Liver (tissue), 8 donors: ENCODE measurements at regions not wholly inside any gene's neighbourhood (a gene's known extent, or its start where the extent isn't known, plus 50 kb on each side); places are given as distances from the start of the nearest gene placed in this dataset.

Experiments
- DNase-seq: peaks from one replicate; pipeline ENCODE4 v3.0.0-alpha.2; 2017; ENCODE audit warnings: low spot score
- H3K27ac ChIP-seq, 2 donors: one replicate each; pipeline ENCODE4 v1.7.0; 2013; ENCODE audit warnings: inconsistent platforms in 2 of 2, low read length in 2 of 2, control low read depth in 1 of 2, low read depth in 1 of 2, mild to moderate bottlenecking in 1 of 2
- H3K27me3 ChIP-seq, 4 donors: one replicate each; pipeline versions ENCODE4 v1.6.1 to v1.7.0; 2013; ENCODE audit warnings: low read length in 3 of 4, inconsistent platforms in 1 of 4, mild to moderate bottlenecking in 1 of 4, moderate library complexity in 1 of 4; ENCODE audit not compliant: control insufficient read depth in 4 of 4, insufficient read depth in 4 of 4
- H3K36me3 ChIP-seq, 4 donors: one replicate each; pipeline versions ENCODE4 v1.6.1 to v1.7.0; 2013; ENCODE audit warnings: low read length in 3 of 4, mild to moderate bottlenecking in 3 of 4, low read depth in 1 of 4, moderate library complexity in 1 of 4; ENCODE audit not compliant: control insufficient read depth in 4 of 4, insufficient read depth in 3 of 4
- H3K4me1 ChIP-seq, 4 donors: one replicate each; pipeline versions ENCODE4 v1.6.1 to v1.7.0; 2013; ENCODE audit warnings: low read length in 3 of 4, mild to moderate bottlenecking in 3 of 4, moderate library complexity in 1 of 4; ENCODE audit not compliant: control insufficient read depth in 4 of 4, insufficient read depth in 4 of 4
- H3K4me3 ChIP-seq, 3 donors: one replicate each; pipeline versions ENCODE4 v1.6.1 to v1.7.0; 2013; ENCODE audit warnings: low read length in 3 of 3, control low read depth in 1 of 3, low read depth in 1 of 3, mild to moderate bottlenecking in 1 of 3
- H3K9ac ChIP-seq, 2 donors: one replicate each; pipeline ENCODE4 v1.7.0; 2013; ENCODE audit warnings: low read length in 2 of 2, mild to moderate bottlenecking in 2 of 2, moderate library complexity in 2 of 2, control low read depth in 1 of 2, low read depth in 1 of 2
- H3K9me3 ChIP-seq, 4 donors: one replicate each; pipeline versions ENCODE4 v1.6.1 to v1.7.0; 2013; ENCODE audit warnings: low read length in 3 of 4; ENCODE audit not compliant: control insufficient read depth in 4 of 4
- EGR1 ChIP-seq, 2 donors: IDR thresholded peaks; 2 replicates each; pipeline ENCODE4 v1.6.1; 2016 to 2018; ENCODE audit warnings: antibody characterized with exemption in 2 of 2, low read depth in 2 of 2
- FOXA1 ChIP-seq: IDR thresholded peaks from 2 replicates; pipeline ENCODE4 v1.6.1; 2016; ENCODE audit warnings: antibody characterized with exemption
- FOXA2 ChIP-seq: IDR thresholded peaks from 2 replicates; pipeline ENCODE4 v1.6.1; 2016; ENCODE audit warnings: antibody characterized with exemption
- HNF4A ChIP-seq, 2 donors: conservative IDR thresholded peaks; 2 replicates each; pipeline ENCODE4 v1.6.1; 2016; ENCODE audit warnings: antibody characterized with exemption in 2 of 2, mild to moderate bottlenecking in 2 of 2
- JUND ChIP-seq, 2 donors: IDR thresholded peaks; 2 replicates each; pipeline ENCODE4 v1.6.1; 2016; ENCODE audit warnings: antibody characterized with exemption in 2 of 2
- RAD21 ChIP-seq, 2 donors: IDR thresholded peaks; 2 replicates each; pipeline ENCODE4 v1.6.1; 2016; ENCODE audit warnings: antibody characterized with exemption in 2 of 2, mild to moderate bottlenecking in 2 of 2
- RXRA ChIP-seq, 2 donors: IDR thresholded peaks; 2 replicates each; pipeline ENCODE4 v1.6.1; 2017 to 2018; ENCODE audit warnings: antibody characterized with exemption in 2 of 2, mild to moderate bottlenecking in 1 of 2
- SP1 ChIP-seq: IDR thresholded peaks from 2 replicates; pipeline ENCODE4 v1.6.1; 2018; ENCODE audit warnings: antibody characterized with exemption, mild to moderate bottlenecking
- TAF1 ChIP-seq: conservative IDR thresholded peaks from 2 replicates; pipeline ENCODE4 v1.6.1; 2016; ENCODE audit warnings: antibody characterized with exemption, mild to moderate bottlenecking
- YY1 ChIP-seq: IDR thresholded peaks from 2 replicates; pipeline ENCODE4 v1.6.1; 2016; ENCODE audit warnings: antibody characterized with exemption, mild to moderate bottlenecking
- WGBS: extraction: QIAGEN DNeasy Blood & Tissue Kit; methylation state at CpG from one replicate; pipeline ENCODE4 v1.1.7; 2013; 5-methylcytosine and 5-hydroxymethylcytosine counted together
- TF ChIP-seq, protein P1 (sequence below): fragments of 150-350 bp; IDR thresholded peaks from 2 replicates; pipeline ENCODE4 v1.5.1; 2017; ENCODE audit warnings: improper control_type of control experiment, low read depth, low read length; ENCODE audit not compliant: missing input control
- TF ChIP-seq, protein P2 (sequence below): IDR thresholded peaks from 2 replicates; pipeline ENCODE4 v1.6.1; 2016; ENCODE audit warnings: antibody characterized with exemption
- TF ChIP-seq, protein P3 (sequence below): IDR thresholded peaks from 2 replicates; pipeline ENCODE4 v1.6.1; 2016; ENCODE audit warnings: antibody characterized with exemption
- TF ChIP-seq, protein P4 (sequence below): IDR thresholded peaks from 2 replicates; pipeline ENCODE4 v1.6.1; 2016; ENCODE audit warnings: antibody characterized with exemption
- donor health status: healthy.
- donor health status: healthy.
- donor health status: healthy.
- donor health status: healthy.
- donor health status: healthy.

DNA sequence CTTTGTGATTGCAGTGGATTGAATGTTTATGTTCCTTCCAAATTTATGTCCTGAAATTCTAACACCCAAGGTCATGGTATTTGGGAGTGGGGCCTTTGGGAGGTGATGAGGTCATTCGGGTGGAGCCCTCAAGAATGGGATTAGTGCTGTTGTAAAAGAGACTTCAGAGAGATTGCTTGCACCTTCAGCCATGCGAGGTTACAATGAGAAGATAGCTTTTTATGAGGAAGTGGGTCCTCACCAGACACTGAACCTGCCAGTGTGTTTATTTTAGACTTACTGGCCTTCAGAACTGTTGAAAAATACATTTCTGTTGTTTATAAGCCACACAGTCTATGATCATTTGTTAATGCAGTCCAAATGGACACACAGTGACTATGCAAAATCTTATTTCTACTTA lies 161.0 kb upstream of the GPRIN3 start (continued):
- TF ChIP-seq, protein P1, sequence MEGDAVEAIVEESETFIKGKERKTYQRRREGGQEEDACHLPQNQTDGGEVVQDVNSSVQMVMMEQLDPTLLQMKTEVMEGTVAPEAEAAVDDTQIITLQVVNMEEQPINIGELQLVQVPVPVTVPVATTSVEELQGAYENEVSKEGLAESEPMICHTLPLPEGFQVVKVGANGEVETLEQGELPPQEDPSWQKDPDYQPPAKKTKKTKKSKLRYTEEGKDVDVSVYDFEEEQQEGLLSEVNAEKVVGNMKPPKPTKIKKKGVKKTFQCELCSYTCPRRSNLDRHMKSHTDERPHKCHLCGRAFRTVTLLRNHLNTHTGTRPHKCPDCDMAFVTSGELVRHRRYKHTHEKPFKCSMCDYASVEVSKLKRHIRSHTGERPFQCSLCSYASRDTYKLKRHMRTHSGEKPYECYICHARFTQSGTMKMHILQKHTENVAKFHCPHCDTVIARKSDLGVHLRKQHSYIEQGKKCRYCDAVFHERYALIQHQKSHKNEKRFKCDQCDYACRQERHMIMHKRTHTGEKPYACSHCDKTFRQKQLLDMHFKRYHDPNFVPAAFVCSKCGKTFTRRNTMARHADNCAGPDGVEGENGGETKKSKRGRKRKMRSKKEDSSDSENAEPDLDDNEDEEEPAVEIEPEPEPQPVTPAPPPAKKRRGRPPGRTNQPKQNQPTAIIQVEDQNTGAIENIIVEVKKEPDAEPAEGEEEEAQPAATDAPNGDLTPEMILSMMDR = no peak
- TF ChIP-seq JUND (IDR thresholded peaks at IDR 0.05) (no peak), SP1 (no peak), EGR1 (IDR thresholded peaks at IDR 0.05; ENCODE audit: low read depth in 2 of 2) (no peak), FOXA2 (no peak), FOXA1 (no peak)
- TF ChIP-seq, protein P2, sequence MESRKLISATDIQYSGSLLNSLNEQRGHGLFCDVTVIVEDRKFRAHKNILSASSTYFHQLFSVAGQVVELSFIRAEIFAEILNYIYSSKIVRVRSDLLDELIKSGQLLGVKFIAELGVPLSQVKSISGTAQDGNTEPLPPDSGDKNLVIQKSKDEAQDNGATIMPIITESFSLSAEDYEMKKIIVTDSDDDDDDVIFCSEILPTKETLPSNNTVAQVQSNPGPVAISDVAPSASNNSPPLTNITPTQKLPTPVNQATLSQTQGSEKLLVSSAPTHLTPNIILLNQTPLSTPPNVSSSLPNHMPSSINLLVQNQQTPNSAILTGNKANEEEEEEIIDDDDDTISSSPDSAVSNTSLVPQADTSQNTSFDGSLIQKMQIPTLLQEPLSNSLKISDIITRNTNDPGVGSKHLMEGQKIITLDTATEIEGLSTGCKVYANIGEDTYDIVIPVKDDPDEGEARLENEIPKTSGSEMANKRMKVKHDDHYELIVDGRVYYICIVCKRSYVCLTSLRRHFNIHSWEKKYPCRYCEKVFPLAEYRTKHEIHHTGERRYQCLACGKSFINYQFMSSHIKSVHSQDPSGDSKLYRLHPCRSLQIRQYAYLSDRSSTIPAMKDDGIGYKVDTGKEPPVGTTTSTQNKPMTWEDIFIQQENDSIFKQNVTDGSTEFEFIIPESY = no peak

DNA sequence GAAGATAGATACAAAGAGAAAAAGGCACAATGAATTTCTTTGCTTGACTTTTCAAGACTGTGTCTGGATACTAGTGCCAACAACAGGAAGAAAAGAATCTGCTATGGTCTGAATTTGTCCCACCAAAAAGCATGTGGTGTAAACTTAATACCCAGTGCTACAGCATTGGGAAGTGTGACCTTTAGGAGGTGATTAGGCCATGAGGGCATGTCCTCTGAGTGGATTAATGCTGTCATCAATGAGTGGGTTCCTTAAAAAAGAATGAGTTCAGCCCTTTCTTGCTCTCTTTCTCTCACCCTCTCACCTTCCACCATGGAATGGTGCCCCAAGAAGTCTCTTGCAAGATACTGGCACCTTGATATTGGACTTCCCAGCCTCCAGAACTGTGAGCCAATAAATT lies 155.7 kb upstream of the GPRIN3 start:
- Histone ChIP-seq H3K4me3 (no peak overlapping the region), H3K36me3 (no peaks in the 10 kb centered on the region), H3K27ac (no peak overlapping the region), H3K9ac (no peak overlapping the region), H3K9me3 (no peaks in the 10 kb centered on the region), H3K4me1 (no peaks in the 10 kb centered on the region), H3K27me3 (no peaks in the 10 kb centered on the region)
- no peak for DNase-seq
- TF ChIP-seq, protein P3, sequence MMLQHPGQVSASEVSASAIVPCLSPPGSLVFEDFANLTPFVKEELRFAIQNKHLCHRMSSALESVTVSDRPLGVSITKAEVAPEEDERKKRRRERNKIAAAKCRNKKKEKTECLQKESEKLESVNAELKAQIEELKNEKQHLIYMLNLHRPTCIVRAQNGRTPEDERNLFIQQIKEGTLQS = no peak
- TF ChIP-seq, protein P4, sequence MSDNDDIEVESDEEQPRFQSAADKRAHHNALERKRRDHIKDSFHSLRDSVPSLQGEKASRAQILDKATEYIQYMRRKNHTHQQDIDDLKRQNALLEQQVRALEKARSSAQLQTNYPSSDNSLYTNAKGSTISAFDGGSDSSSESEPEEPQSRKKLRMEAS = no peak
- TF ChIP-seq TAF1 (no peak), SP1 (no peak), EGR1 (IDR thresholded peaks at IDR 0.05; ENCODE audit: low read depth in 2 of 2) (no peak), RXRA (IDR thresholded peaks at IDR 0.05) (no peak)
- TF ChIP-seq, protein P1 = no peak
- TF ChIP-seq, protein P2 = no peak

DNA sequence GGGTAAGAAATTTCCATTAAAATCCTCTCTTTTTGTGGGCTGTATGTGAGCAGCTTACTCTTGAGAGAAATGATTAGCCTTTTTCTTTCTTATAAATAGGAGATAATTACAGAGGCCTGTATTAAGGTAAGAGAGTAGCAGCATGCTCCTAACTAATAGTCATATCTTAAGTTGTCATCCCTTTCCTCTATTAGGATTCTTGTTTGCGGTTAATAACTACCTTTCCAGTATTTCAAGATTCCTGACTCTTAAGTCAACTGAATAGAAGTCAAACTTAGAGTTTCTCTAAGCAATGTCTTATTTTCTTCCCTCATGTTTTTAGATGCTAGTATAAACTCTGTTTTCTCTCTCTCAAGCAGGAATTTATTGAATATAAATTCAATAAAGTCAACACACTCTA lies 139.9 kb upstream of the GPRIN3 start:
- Histone ChIP-seq H3K4me3 (no peak overlapping the region), H3K36me3 (no peaks in the 10 kb centered on the region), H3K27ac (no peak overlapping the region), H3K4me1 (no peaks in the 10 kb centered on the region), H3K27me3 (no peaks in the 10 kb centered on the region), H3K9me3 (peaks cover 6 to 19% (median 8%) of the 10 kb centered on the region in 4 donors), H3K9ac (no peak overlapping the region)
- DNase-seq = no peak
- TF ChIP-seq YY1 (no peak), TAF1 (no peak), FOXA2 (no peak), RAD21 (IDR thresholded peaks at IDR 0.05) (no peak), HNF4A (conservative IDR thresholded peaks at IDR 0.05) (no peak)
- TF ChIP-seq, protein P4 = no peak
- WGBS = 90% methylated on average over 1 of the region's 1 CpG
